Liver (tissue), 8 donors: ENCODE measurements at regions not wholly inside any gene's neighbourhood (a gene's known extent, or its start where the extent isn't known, plus 50 kb on each side); places are given as distances from the start of the nearest gene placed in this dataset.

Source experiments
- DNase-seq: peaks from one replicate; pipeline ENCODE4 v3.0.0-alpha.2; 2017; ENCODE audit warnings: low spot score
- H3K27ac ChIP-seq, 2 donors: one replicate each; pipeline ENCODE4 v1.7.0; 2013; ENCODE audit warnings: inconsistent platforms in 2 of 2, low read length in 2 of 2, control low read depth in 1 of 2, low read depth in 1 of 2, mild to moderate bottlenecking in 1 of 2
- H3K27me3 ChIP-seq, 4 donors: one replicate each; pipeline versions ENCODE4 v1.6.1 to v1.7.0; 2013; ENCODE audit warnings: low read length in 3 of 4, inconsistent platforms in 1 of 4, mild to moderate bottlenecking in 1 of 4, moderate library complexity in 1 of 4; ENCODE audit not compliant: control insufficient read depth in 4 of 4, insufficient read depth in 4 of 4
- H3K36me3 ChIP-seq, 4 donors: one replicate each; pipeline versions ENCODE4 v1.6.1 to v1.7.0; 2013; ENCODE audit warnings: low read length in 3 of 4, mild to moderate bottlenecking in 3 of 4, low read depth in 1 of 4, moderate library complexity in 1 of 4; ENCODE audit not compliant: control insufficient read depth in 4 of 4, insufficient read depth in 3 of 4
- H3K4me1 ChIP-seq, 4 donors: one replicate each; pipeline versions ENCODE4 v1.6.1 to v1.7.0; 2013; ENCODE audit warnings: low read length in 3 of 4, mild to moderate bottlenecking in 3 of 4, moderate library complexity in 1 of 4; ENCODE audit not compliant: control insufficient read depth in 4 of 4, insufficient read depth in 4 of 4
- H3K4me3 ChIP-seq, 3 donors: one replicate each; pipeline versions ENCODE4 v1.6.1 to v1.7.0; 2013; ENCODE audit warnings: low read length in 3 of 3, control low read depth in 1 of 3, low read depth in 1 of 3, mild to moderate bottlenecking in 1 of 3
- H3K9ac ChIP-seq, 2 donors: one replicate each; pipeline ENCODE4 v1.7.0; 2013; ENCODE audit warnings: low read length in 2 of 2, mild to moderate bottlenecking in 2 of 2, moderate library complexity in 2 of 2, control low read depth in 1 of 2, low read depth in 1 of 2
- H3K9me3 ChIP-seq, 4 donors: one replicate each; pipeline versions ENCODE4 v1.6.1 to v1.7.0; 2013; ENCODE audit warnings: low read length in 3 of 4; ENCODE audit not compliant: control insufficient read depth in 4 of 4
- ATF3 ChIP-seq: IDR thresholded peaks from 2 replicates; pipeline ENCODE4 v1.6.1; 2016; ENCODE audit warnings: antibody characterized with exemption
- CTCF ChIP-seq: fragments of 150-350 bp; IDR thresholded peaks from 2 replicates; pipeline ENCODE4 v1.5.1; 2017; ENCODE audit warnings: improper control_type of control experiment, low read depth, low read length; ENCODE audit not compliant: missing input control
- FOXA1 ChIP-seq: IDR thresholded peaks from 2 replicates; pipeline ENCODE4 v1.6.1; 2016; ENCODE audit warnings: antibody characterized with exemption
- FOXA2 ChIP-seq: IDR thresholded peaks from 2 replicates; pipeline ENCODE4 v1.6.1; 2016; ENCODE audit warnings: antibody characterized with exemption
- GABPA ChIP-seq, 2 donors: IDR thresholded peaks in 1 of 2; conservative IDR thresholded peaks in 1 of 2; 2 replicates each; pipeline ENCODE4 v1.6.1; 2016; ENCODE audit warnings: antibody characterized with exemption in 2 of 2, mild to moderate bottlenecking in 1 of 2, moderate library complexity in 1 of 2
- HNF4A ChIP-seq, 2 donors: conservative IDR thresholded peaks; 2 replicates each; pipeline ENCODE4 v1.6.1; 2016; ENCODE audit warnings: antibody characterized with exemption in 2 of 2, mild to moderate bottlenecking in 2 of 2
- HNF4G ChIP-seq: IDR thresholded peaks from 2 replicates; pipeline ENCODE4 v1.6.1; 2016; ENCODE audit warnings: antibody characterized with exemption
- JUND ChIP-seq, 2 donors: IDR thresholded peaks; 2 replicates each; pipeline ENCODE4 v1.6.1; 2016; ENCODE audit warnings: antibody characterized with exemption in 2 of 2
- MAX ChIP-seq: IDR thresholded peaks from 2 replicates; pipeline ENCODE4 v1.6.1; 2016; ENCODE audit warnings: antibody characterized with exemption
- NR2F2 ChIP-seq: IDR thresholded peaks from 2 replicates; pipeline ENCODE4 v1.6.1; 2016; ENCODE audit warnings: antibody characterized with exemption
- RAD21 ChIP-seq, 2 donors: IDR thresholded peaks; 2 replicates each; pipeline ENCODE4 v1.6.1; 2016; ENCODE audit warnings: antibody characterized with exemption in 2 of 2, mild to moderate bottlenecking in 2 of 2
- REST ChIP-seq: IDR thresholded peaks from 2 replicates; pipeline ENCODE4 v1.6.1; 2016; ENCODE audit warnings: antibody characterized with exemption, mild to moderate bottlenecking
- RXRA ChIP-seq, 2 donors: IDR thresholded peaks; 2 replicates each; pipeline ENCODE4 v1.6.1; 2017 to 2018; ENCODE audit warnings: antibody characterized with exemption in 2 of 2, mild to moderate bottlenecking in 1 of 2
- SP1 ChIP-seq: IDR thresholded peaks from 2 replicates; pipeline ENCODE4 v1.6.1; 2018; ENCODE audit warnings: antibody characterized with exemption, mild to moderate bottlenecking
- YY1 ChIP-seq: IDR thresholded peaks from 2 replicates; pipeline ENCODE4 v1.6.1; 2016; ENCODE audit warnings: antibody characterized with exemption, mild to moderate bottlenecking
- ZBTB33 ChIP-seq: IDR thresholded peaks from 2 replicates; pipeline ENCODE4 v1.6.1; 2016; ENCODE audit warnings: antibody characterized with exemption
- whole genome bisulfite sequencing: extraction: QIAGEN DNeasy Blood & Tissue Kit; methylation state at CpG from one replicate; pipeline ENCODE4 v1.1.7; 2013; 5-methylcytosine and 5-hydroxymethylcytosine counted together
- donor health status: healthy.
- donor health status: healthy.
- donor health status: healthy.
- donor health status: healthy.
- donor health status: healthy.

- Histone ChIP-seq H3K9ac (no peak overlapping the region), H3K4me1 (no peaks in the 10 kb centered on the region), H3K4me3 (no peak overlapping the region), H3K27me3 (peaks cover 0 to 3% (median 0%) of the 10 kb centered on the region in 4 donors), H3K36me3 (no peaks in the 10 kb centered on the region), H3K9me3 (peaks cover 0 to 2% (median 0%) of the 10 kb centered on the region in 4 donors), H3K27ac (no peak overlapping the region)
- no peak for DNase-seq
- WGBS: 35% methylated on average over 2 of the region's 2 CpGs
- TF ChIP-seq HNF4A (conservative IDR thresholded peaks at IDR 0.05) (no peak), MAX (no peak), NR2F2 (no peak), CTCF (no peak), YY1 (no peak), HNF4G (no peak), FOXA2 (no peak), ATF3 (no peak), GABPA (IDR thresholded peaks at IDR 0.05 in 1 of 2, conservative IDR thresholded peaks at IDR 0.05 in 1 of 2) (no peak), ZBTB33 (no peak), JUND (IDR thresholded peaks at IDR 0.05) (no peak), FOXA1 (no peak), RXRA (IDR thresholded peaks at IDR 0.05) (no peak), RAD21 (IDR thresholded peaks at IDR 0.05) (no peak), SP1 (no peak), REST (no peak)
Measured at GRCh38 chr2:153584244-153584643, 105.7 kb upstream of the RPRM start.

GRCh38 chr2:153588408-153588807 is 109.8 kb upstream of the RPRM start:
- H3K4me3 ChIP-seq: no peak overlapping the region
- H3K9me3 ChIP-seq: peaks cover 0 to 2% (median 0%) of the 10 kb centered on the region in 4 donors
- TF ChIP-seq REST (no peak), ZBTB33 (no peak), JUND (IDR thresholded peaks at IDR 0.05) (no peak), YY1 (no peak), FOXA1 (no peak), NR2F2 (no peak)

More at GRCh38 chr2:153588408-153588807, 109.8 kb upstream of the RPRM start:
- H3K27ac ChIP-seq: no peak overlapping the region
- no peaks in the 10 kb centered on the region for H3K27me3 ChIP-seq
- H3K9ac ChIP-seq: no peak overlapping the region
- H3K4me1 ChIP-seq: no peaks in the 10 kb centered on the region
- DNase-seq: no peak
- no peaks in the 10 kb centered on the region for H3K36me3 ChIP-seq
